ENCODE measurements at regions not wholly inside any gene's neighbourhood (a gene's known extent, or its start where the extent isn't known, plus 50 kb on each side); places are given as distances from the start of the nearest gene placed in this dataset.
A peak's percentile ranks its signal among the peaks of the same experiment; 100 is the strongest.

DNA sequence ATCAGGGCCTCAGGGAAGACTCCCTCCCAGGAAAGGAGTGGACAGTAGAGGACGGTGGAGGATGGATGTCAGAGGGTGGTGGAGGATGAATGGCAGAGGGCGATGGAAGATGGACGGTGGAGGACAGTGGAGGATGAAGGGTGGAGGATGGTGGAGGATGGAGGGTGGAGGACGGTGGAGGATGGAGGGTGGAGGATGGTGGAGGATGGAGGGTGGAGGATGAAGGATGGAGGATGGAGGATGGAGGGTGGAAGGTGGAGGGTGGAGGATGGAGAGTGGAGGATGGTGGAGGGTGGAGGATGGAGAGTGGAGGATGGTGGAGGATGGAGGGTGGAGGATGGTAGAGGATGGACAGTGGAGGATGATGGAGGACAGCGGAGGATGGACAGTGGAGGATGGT is 95.9 kb downstream of the LRRC74A start:
- Histone ChIP-seq H3K4me3 (ENCODE audit: low read depth, low read length) (no peak overlapping the region), H3K27me3 (replicated peaks) (no peaks in the 10 kb centered on the region), H3K27ac (no peak overlapping the region), H3K36me3 (replicated peaks) (no peaks in the 10 kb centered on the region)
- in situ Hi-C loops (cut with HindIII; ENCODE audit: low pct_ligation_motif_present, low sequenced_read_pairs): no loop called here
- no peak for DNase-seq
- TF ChIP-seq, protein P1, sequence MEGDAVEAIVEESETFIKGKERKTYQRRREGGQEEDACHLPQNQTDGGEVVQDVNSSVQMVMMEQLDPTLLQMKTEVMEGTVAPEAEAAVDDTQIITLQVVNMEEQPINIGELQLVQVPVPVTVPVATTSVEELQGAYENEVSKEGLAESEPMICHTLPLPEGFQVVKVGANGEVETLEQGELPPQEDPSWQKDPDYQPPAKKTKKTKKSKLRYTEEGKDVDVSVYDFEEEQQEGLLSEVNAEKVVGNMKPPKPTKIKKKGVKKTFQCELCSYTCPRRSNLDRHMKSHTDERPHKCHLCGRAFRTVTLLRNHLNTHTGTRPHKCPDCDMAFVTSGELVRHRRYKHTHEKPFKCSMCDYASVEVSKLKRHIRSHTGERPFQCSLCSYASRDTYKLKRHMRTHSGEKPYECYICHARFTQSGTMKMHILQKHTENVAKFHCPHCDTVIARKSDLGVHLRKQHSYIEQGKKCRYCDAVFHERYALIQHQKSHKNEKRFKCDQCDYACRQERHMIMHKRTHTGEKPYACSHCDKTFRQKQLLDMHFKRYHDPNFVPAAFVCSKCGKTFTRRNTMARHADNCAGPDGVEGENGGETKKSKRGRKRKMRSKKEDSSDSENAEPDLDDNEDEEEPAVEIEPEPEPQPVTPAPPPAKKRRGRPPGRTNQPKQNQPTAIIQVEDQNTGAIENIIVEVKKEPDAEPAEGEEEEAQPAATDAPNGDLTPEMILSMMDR (IDR thresholded peaks at IDR 0.05; ENCODE audit: low read depth, low read length, missing control alignments): no peak

DNA sequence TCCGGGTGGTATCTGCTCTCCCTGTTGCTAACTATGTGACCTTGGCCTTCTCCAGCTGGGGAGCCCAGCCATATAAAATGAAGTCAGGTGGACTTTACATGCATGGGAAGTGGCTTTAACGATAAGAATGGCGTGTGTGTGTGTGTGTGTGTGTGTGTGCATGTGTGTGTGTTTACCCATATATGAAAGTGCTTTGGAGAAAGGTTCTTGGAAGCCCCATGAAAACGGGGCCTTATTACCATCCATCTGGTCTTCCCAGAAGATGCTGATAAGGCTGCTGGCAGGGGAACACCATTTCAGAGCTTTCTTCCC is 94.8 kb downstream of the LRRC74A start:
- TF ChIP-seq, protein P1 (IDR thresholded peaks at IDR 0.05; ENCODE audit: low read depth, low read length, missing control alignments): no peak
- Histone ChIP-seq H3K4me3 (ENCODE audit: low read depth, low read length) (no peak overlapping the region), H3K27ac (no peak overlapping the region), H3K27me3 (replicated peaks) (no peaks in the 10 kb centered on the region), H3K36me3 (replicated peaks) (no peaks in the 10 kb centered on the region)
- in situ Hi-C loops (cut with HindIII; ENCODE audit: low pct_ligation_motif_present, low sequenced_read_pairs): no loop called here
- DNase-seq: no peak

DNA sequence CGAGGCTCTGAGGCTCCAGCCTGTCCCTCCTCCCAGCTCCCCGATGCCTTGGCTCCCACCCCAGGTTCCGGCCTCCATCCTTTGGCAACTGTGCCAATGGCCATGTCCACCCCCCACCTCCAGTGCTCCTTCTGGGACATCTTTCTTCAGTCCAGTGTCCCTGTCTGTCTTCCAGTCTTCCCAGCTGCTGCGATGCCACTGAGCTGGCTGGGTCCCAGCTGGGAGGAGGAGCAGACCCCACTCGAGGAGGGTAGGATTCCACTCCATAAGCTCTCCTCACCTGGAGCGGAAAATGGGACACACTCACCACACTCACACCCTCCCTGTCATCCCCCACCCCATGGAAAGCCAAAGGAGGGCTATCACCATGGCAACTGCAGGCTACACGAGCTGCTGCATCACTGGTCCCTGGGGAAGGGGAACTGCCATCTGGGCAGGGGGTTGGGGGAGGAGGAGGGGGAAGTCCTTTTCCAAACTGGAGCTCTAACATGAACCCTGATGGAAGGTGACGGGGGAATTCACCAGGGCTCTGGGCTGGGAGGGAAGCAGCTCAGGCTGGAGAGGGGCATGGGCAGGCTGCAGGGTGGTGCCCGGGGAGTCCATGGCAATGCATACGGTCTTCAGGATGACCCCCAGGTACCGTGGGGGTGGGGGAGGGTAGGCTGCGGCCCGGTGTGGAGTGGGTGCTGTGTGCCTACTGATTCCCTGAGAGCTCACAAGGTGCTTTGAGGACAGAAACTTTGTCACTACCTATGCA is 94.3 kb downstream of the LRRC74A start:
- TF ChIP-seq, protein P1 (IDR thresholded peaks at IDR 0.05; ENCODE audit: low read depth, low read length, missing control alignments): no peak
- Histone ChIP-seq H3K36me3 (replicated peaks) (no peaks in the 10 kb centered on the region), H3K27ac (peak overlapping the region; percentile 97), H3K27me3 (replicated peaks) (no peaks in the 10 kb centered on the region), H3K4me3 (ENCODE audit: low read depth, low read length) (no peak overlapping the region)
- DNase-seq: no peak
- in situ Hi-C loops (cut with HindIII; ENCODE audit: low pct_ligation_motif_present, low sequenced_read_pairs): no loop called here

DNA sequence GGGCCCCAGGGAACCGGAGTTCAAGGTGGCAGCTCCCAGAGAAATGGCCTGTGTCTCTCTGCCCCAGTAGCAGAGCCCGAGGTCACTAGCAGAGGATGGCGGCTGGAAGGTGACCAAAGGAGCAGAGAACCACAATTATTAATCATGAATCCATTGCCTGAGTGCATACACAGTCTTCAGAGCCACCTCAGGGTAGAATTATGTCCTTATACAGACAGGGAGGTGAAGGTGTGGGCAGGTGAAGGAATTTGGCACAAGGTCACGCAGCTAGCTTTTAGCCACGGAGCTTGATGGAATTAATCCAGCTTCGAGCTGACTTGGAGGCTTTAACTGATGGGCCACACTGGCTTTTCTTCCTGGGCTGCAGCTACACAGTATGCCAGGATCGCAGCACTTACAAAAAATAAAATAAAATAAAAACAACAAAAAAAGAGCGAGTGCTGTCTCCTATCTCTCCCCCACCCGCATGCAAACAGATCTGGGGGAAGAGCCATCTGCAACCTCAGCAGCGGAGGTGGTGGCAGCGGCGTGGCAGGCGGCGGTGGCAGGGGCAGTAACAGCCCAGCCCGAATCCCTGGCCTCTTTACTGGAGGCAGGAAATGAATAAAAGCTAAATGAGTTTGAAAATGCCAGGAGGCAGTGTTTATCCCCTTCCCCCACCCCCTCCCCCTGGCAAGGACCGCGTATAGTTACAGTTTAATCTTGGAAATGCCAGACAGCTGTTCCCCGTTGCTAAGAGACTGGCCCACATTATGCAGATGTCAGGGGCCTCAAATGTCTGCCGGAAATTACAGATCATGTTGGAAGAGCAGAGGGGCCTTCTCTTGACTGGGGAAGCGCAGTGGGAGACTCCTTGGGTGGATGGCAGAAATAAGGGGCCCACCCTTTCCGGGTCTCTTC is 93.5 kb downstream of the LRRC74A start:
- Histone ChIP-seq H3K27ac (peak overlapping the region; percentile 97), H3K4me3 (ENCODE audit: low read depth, low read length) (no peak overlapping the region), H3K36me3 (replicated peaks) (no peaks in the 10 kb centered on the region), H3K27me3 (replicated peaks) (no peaks in the 10 kb centered on the region)
- in situ Hi-C loops (cut with HindIII; ENCODE audit: low pct_ligation_motif_present, low sequenced_read_pairs): no loop called here
- peak; percentile 87 for DNase-seq
- TF ChIP-seq, protein P1 (IDR thresholded peaks at IDR 0.05; ENCODE audit: low read depth, low read length, missing control alignments): no peak

Measured in brain microvascular endothelial cell (primary cell).